ENCODE measurements at regions not wholly inside any gene's neighbourhood (a gene's known extent, or its start where the extent isn't known, plus 50 kb on each side); places are given as distances from the start of the nearest gene placed in this dataset.

DNA sequence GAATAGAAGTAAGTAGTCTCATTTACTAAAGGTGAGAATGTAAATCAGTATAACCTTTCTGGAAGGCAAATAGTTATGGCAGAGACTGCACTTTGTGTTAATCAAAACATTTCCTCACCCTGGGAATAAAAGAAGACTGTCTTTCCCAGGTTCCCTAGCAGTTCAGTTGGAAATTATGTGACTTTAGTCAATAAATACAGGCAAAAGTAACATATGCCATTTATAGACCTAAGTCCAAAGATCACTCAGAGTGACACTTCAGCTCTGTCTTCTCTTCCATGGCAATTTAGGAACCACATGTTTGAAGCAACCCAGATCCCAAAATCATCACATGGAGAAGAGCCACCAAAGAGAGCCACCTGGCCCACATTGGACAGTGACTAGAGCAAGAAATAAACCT is 160.7 kb upstream of the SV2C start (continued):
- TF ChIP-seq, protein P1, sequence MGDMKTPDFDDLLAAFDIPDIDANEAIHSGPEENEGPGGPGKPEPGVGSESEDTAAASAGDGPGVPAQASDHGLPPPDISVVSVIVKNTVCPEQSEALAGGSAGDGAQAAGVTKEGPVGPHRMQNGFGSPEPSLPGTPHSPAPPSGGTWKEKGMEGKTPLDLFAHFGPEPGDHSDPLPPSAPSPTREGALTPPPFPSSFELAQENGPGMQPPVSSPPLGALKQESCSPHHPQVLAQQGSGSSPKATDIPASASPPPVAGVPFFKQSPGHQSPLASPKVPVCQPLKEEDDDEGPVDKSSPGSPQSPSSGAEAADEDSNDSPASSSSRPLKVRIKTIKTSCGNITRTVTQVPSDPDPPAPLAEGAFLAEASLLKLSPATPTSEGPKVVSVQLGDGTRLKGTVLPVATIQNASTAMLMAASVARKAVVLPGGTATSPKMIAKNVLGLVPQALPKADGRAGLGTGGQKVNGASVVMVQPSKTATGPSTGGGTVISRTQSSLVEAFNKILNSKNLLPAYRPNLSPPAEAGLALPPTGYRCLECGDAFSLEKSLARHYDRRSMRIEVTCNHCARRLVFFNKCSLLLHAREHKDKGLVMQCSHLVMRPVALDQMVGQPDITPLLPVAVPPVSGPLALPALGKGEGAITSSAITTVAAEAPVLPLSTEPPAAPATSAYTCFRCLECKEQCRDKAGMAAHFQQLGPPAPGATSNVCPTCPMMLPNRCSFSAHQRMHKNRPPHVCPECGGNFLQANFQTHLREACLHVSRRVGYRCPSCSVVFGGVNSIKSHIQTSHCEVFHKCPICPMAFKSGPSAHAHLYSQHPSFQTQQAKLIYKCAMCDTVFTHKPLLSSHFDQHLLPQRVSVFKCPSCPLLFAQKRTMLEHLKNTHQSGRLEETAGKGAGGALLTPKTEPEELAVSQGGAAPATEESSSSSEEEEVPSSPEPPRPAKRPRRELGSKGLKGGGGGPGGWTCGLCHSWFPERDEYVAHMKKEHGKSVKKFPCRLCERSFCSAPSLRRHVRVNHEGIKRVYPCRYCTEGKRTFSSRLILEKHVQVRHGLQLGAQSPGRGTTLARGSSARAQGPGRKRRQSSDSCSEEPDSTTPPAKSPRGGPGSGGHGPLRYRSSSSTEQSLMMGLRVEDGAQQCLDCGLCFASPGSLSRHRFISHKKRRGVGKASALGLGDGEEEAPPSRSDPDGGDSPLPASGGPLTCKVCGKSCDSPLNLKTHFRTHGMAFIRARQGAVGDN (IDR thresholded peaks at IDR 0.05): no peak
- TF ChIP-seq MEF2B (IDR thresholded peaks at IDR 0.05; ENCODE audit: partially characterized antibody, poor library complexity, severe bottlenecking) (no peak), RUNX3 (IDR thresholded peaks at IDR 0.05; ENCODE audit: low read length) (no peak), EGR1 (IDR thresholded peaks at IDR 0.05; ENCODE audit: borderline replicate concordance in 1 of 2, low read depth in 2 of 2, low read length in 2 of 2) (no peak), ZNF274 (IDR thresholded peaks at IDR 0.05; ENCODE audit: insufficient read depth, insufficient read length) (no peak), FOXM1 (IDR thresholded peaks at IDR 0.05; ENCODE audit: low read depth, low read length) (no peak), RAD51 (IDR thresholded peaks at IDR 0.05) (no peak), ZBED1 (IDR thresholded peaks at IDR 0.05; ENCODE audit: borderline replicate concordance) (no peak), CHD1 (IDR thresholded peaks at IDR 0.05; ENCODE audit: low read depth, low read length) (no peak), RCOR1 (conservative IDR thresholded peaks at IDR 0.05; ENCODE audit: low read depth, low read length) (no peak)
- TF ChIP-seq, protein P2, sequence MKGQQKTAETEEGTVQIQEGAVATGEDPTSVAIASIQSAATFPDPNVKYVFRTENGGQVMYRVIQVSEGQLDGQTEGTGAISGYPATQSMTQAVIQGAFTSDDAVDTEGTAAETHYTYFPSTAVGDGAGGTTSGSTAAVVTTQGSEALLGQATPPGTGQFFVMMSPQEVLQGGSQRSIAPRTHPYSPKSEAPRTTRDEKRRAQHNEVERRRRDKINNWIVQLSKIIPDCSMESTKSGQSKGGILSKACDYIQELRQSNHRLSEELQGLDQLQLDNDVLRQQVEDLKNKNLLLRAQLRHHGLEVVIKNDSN (IDR thresholded peaks at IDR 0.05; ENCODE audit: borderline replicate concordance, extremely low read length, insufficient read depth, low read depth, low read length): no peak
- TF ChIP-seq, protein P3, sequence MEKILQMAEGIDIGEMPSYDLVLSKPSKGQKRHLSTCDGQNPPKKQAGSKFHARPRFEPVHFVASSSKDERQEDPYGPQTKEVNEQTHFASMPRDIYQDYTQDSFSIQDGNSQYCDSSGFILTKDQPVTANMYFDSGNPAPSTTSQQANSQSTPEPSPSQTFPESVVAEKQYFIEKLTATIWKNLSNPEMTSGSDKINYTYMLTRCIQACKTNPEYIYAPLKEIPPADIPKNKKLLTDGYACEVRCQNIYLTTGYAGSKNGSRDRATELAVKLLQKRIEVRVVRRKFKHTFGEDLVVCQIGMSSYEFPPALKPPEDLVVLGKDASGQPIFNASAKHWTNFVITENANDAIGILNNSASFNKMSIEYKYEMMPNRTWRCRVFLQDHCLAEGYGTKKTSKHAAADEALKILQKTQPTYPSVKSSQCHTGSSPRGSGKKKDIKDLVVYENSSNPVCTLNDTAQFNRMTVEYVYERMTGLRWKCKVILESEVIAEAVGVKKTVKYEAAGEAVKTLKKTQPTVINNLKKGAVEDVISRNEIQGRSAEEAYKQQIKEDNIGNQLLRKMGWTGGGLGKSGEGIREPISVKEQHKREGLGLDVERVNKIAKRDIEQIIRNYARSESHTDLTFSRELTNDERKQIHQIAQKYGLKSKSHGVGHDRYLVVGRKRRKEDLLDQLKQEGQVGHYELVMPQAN (conservative IDR thresholded peaks at IDR 0.05): no peak
- TF ChIP-seq, protein P4, sequence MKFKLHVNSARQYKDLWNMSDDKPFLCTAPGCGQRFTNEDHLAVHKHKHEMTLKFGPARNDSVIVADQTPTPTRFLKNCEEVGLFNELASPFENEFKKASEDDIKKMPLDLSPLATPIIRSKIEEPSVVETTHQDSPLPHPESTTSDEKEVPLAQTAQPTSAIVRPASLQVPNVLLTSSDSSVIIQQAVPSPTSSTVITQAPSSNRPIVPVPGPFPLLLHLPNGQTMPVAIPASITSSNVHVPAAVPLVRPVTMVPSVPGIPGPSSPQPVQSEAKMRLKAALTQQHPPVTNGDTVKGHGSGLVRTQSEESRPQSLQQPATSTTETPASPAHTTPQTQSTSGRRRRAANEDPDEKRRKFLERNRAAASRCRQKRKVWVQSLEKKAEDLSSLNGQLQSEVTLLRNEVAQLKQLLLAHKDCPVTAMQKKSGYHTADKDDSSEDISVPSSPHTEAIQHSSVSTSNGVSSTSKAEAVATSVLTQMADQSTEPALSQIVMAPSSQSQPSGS (IDR thresholded peaks at IDR 0.05; ENCODE audit: low read length): no peak
- TF ChIP-seq, protein P5, sequence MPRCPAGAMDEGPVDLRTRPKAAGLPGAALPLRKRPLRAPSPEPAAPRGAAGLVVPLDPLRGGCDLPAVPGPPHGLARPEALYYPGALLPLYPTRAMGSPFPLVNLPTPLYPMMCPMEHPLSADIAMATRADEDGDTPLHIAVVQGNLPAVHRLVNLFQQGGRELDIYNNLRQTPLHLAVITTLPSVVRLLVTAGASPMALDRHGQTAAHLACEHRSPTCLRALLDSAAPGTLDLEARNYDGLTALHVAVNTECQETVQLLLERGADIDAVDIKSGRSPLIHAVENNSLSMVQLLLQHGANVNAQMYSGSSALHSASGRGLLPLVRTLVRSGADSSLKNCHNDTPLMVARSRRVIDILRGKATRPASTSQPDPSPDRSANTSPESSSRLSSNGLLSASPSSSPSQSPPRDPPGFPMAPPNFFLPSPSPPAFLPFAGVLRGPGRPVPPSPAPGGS (IDR thresholded peaks at IDR 0.05; ENCODE audit: borderline replicate concordance, insufficient read depth, low read depth, low read length, poor library complexity, severe bottlenecking): no peak
